ENCODE measurements at regions not wholly inside any gene's neighbourhood (a gene's known extent, or its start where the extent isn't known, plus 50 kb on each side); places are given as distances from the start of the nearest gene placed in this dataset.
A peak's percentile ranks its signal among the peaks of the same experiment; 100 is the strongest.

DNA sequence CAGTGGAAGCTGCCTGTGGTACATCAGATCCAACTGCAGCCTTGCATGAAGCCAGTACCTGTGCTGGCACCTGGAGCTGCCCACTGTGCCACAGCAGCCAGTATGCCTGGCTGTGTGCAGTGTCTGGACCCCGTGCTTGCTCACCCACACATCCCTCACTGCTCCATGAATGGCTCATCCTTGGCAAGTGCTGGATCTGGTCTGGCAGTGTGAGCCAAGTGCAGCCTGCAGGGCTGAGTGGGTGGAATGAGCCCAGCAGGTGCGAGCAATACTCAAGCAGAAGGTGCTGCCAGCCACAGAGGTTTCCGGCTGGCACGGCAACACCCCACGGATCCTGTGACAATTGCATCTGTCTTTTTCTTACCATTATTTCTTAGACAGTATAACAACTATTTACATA, 488.2 kb upstream of the ROBO2 start:
- Histone ChIP-seq H3K4me3 (no peak overlapping the region), H3K27ac (no peak overlapping the region), H3K4me1 (replicated peaks in 1 of 2) (peaks cover 9 to 13% of the 10 kb centered on the region in 2 donors)
- in situ Hi-C loops (cut with MboI; ENCODE audit: low pct_unique_long_range_greater_than_20kb in 2 of 9, low sequenced_read_pairs in 9 of 9, unreplicated experiment in 9 of 9) = loop anchor here in 1 of 9 experiments (25.0 kb wide), 1 partner anchor 514 kb away; no protein-coding TSS in a partner anchor
- WGBS, 10 experiments = 60 to 100% (median 87%) methylated on average over 1 to 3 of the region's 5 CpGs; no CpG with 5 or more reads in 5 of the 10 experiments
- no peak for ATAC-seq (replicated peaks in 6 of 8)

GRCh38 chr3:76552653-76553052, 487.2 kb upstream of the ROBO2 start:
- no peak overlapping the region for H3K4me3 ChIP-seq
- ATAC-seq (replicated peaks in 6 of 8) = no peak
- in situ Hi-C loops (cut with MboI; ENCODE audit: low pct_unique_long_range_greater_than_20kb in 2 of 9, low sequenced_read_pairs in 9 of 9, unreplicated experiment in 9 of 9) = loop anchor here in 1 of 9 experiments (25.0 kb wide), 1 partner anchor 515 kb away; no protein-coding TSS in a partner anchor
- peaks cover 8% of the 10 kb centered on the region in 2 donors for H3K4me1 ChIP-seq (replicated peaks in 1 of 2)
- H3K27ac ChIP-seq = no peak overlapping the region
- 42 to 94% (median 66%) methylated on average over 2 of the region's 2 CpGs; no CpG with 5 or more reads in 2 of the 10 experiments for WGBS, 10 experiments

- H3K27ac ChIP-seq = no peak overlapping the region
- in situ Hi-C loops (cut with MboI; ENCODE audit: low pct_unique_long_range_greater_than_20kb in 2 of 9, low sequenced_read_pairs in 9 of 9, unreplicated experiment in 9 of 9) = loop anchor here in 1 of 9 experiments (25.0 kb wide), 1 partner anchor 517 kb away; no protein-coding TSS in a partner anchor
- ATAC-seq (replicated peaks in 6 of 8) = peak in 7 of 8 experiments; percentile 34 to 66 (median 57)
- peaks cover 5 to 6% of the 10 kb centered on the region in 2 donors for H3K4me1 ChIP-seq (replicated peaks in 1 of 2)
- 0 to 72% (median 52%) methylated on average over 2 of the region's 2 CpGs; no CpG with 5 or more reads in 2 of the 10 experiments for WGBS, 10 experiments
- no peak overlapping the region for H3K4me3 ChIP-seq
Measured at GRCh38 chr3:76554707-76555106, 485.2 kb upstream of the ROBO2 start.

DNA sequence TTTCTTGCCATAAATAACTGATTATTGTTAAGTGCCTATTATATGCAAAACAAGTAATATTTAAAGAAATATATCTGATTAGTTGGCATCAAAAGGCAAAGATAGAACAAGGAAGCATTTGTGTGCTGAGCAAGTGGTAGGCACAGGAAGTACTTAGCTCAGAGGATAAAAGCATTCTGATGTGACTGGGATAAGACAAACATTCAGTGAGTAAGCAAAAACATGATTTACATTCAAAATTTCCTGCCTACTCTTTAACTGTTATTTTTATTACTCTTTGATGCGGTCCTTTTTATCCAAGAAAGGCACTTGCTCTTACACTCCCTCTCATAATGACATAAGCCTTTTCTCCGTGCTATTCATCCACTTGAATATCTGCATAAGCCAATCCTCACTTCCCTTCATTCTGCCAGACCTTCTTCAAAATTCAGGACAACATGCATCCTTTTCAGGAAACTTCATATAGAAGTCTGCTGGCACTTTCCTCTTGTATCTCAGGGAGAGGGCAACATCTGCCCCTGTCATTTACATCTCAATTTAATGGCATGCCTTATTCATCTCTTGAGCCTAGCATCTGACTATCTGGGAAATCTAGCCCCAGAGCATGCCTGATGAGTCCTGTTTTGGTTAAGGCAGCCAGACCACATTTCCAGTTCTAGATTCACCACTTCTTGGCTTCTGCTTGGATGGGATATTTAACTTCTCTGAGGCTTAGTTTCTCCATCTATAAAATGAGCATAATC, 478.2 kb upstream of the ROBO2 start:
- in situ Hi-C loops (cut with MboI; ENCODE audit: low pct_unique_long_range_greater_than_20kb in 2 of 9, low sequenced_read_pairs in 9 of 9, unreplicated experiment in 9 of 9) = loop anchor here in 1 of 9 experiments (25.0 kb wide), 1 partner anchor 524 kb away; no protein-coding TSS in a partner anchor
- Histone ChIP-seq H3K4me3 (no peak overlapping the region), H3K27ac (no peak overlapping the region), H3K4me1 (replicated peaks in 1 of 2) (no peaks in the 10 kb centered on the region)
- 0 to 61% (median 27%) methylated on average over 1 to 2 of the region's 2 CpGs; no CpG with 5 or more reads in 2 of the 10 experiments for whole genome bisulfite sequencing, 10 experiments
- peak; percentile 63 to 93 (median 76) for ATAC-seq (replicated peaks in 6 of 8)

DNA sequence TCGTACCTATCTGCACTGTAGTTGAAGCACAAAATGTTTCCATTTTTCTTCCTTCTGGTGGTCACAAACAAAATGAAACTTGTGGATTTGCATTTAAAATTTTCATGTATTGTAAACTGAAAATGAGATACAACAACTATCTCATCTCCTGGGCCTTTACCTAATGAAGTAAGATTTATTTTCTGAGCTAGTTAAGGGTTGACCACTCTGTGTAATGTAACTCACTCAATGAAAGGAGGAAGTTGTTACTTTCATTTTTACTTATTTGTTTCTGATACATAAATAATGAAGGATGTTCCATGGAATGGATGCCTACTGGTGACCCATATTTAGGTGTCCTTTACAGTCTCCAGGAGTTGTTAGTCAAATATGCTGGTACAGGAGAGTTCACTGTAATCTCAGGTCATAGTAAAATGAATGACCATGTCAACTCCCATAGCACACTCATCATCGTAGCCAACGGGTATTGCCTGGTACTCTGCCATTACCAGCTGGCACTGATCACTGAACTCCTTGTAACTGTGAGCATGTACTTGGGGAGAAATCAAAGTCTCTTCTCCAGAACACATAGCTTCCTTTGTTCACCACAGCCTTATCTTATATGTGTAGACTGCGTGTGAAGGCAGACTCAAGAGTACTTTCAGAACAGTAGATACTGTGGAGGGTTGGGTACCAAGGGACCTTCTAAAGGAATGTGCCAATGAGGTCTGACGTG, 474.2 kb upstream of the ROBO2 start:
- in situ Hi-C loops (cut with MboI; ENCODE audit: low pct_unique_long_range_greater_than_20kb in 2 of 9, low sequenced_read_pairs in 9 of 9, unreplicated experiment in 9 of 9) = loop anchor here in 1 of 9 experiments (25.0 kb wide), 1 partner anchor 528 kb away; no protein-coding TSS in a partner anchor
- Histone ChIP-seq H3K27ac (no peak overlapping the region), H3K4me3 (no peak overlapping the region), H3K4me1 (replicated peaks in 1 of 2) (no peaks in the 10 kb centered on the region)
- WGBS, 10 experiments = 50 to 100% (median 93%) methylated on average over 1 to 5 of the region's 5 CpGs; no CpG with 5 or more reads in 1 of the 10 experiments
- ATAC-seq (replicated peaks in 6 of 8) = no peak

DNA sequence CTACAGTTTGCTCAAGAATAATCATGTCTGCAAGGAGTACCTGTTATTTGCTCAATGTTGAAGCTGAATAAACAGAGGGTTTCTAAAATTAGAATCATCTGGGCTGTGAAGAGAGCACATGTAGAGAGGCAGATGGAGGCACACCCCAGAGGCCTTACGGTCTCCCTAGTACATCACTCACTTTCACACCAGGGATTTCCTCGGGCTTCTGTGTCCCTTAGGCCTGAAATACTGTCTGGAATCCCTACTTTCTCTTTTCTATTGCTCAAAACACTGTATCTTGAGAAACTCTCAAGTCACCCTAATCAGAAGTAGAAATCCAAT, 473.7 kb upstream of the ROBO2 start:
- no peak overlapping the region for H3K4me3 ChIP-seq
- H3K4me1 ChIP-seq (replicated peaks in 1 of 2) = no peaks in the 10 kb centered on the region
- H3K27ac ChIP-seq = no peak overlapping the region
- ATAC-seq (replicated peaks in 6 of 8) = no peak
- in situ Hi-C loops (cut with MboI; ENCODE audit: low pct_unique_long_range_greater_than_20kb in 2 of 9, low sequenced_read_pairs in 9 of 9, unreplicated experiment in 9 of 9) = loop anchor here in 1 of 9 experiments (25.0 kb wide), 1 partner anchor 529 kb away; no protein-coding TSS in a partner anchor
- 43 to 83% (median 74%) methylated on average over 1 to 2 of the region's 2 CpGs; no CpG with 5 or more reads in 4 of the 10 experiments for WGBS, 10 experiments

- in situ Hi-C loops (cut with MboI; ENCODE audit: low pct_unique_long_range_greater_than_20kb in 2 of 9, low sequenced_read_pairs in 9 of 9, unreplicated experiment in 9 of 9) = loop anchor here in 1 of 9 experiments (25.0 kb wide), 1 partner anchor 530 kb away; no protein-coding TSS in a partner anchor
- H3K27ac ChIP-seq = no peak overlapping the region
- no peak overlapping the region for H3K4me3 ChIP-seq
- H3K4me1 ChIP-seq (replicated peaks in 1 of 2) = no peaks in the 10 kb centered on the region
- no peak for ATAC-seq (replicated peaks in 6 of 8)
- WGBS, 10 experiments = 74 to 100% (median 93%) methylated on average over 1 to 4 of the region's 4 CpGs
Measured at GRCh38 chr3:76566904-76567303, 473.0 kb upstream of the ROBO2 start.

DNA sequence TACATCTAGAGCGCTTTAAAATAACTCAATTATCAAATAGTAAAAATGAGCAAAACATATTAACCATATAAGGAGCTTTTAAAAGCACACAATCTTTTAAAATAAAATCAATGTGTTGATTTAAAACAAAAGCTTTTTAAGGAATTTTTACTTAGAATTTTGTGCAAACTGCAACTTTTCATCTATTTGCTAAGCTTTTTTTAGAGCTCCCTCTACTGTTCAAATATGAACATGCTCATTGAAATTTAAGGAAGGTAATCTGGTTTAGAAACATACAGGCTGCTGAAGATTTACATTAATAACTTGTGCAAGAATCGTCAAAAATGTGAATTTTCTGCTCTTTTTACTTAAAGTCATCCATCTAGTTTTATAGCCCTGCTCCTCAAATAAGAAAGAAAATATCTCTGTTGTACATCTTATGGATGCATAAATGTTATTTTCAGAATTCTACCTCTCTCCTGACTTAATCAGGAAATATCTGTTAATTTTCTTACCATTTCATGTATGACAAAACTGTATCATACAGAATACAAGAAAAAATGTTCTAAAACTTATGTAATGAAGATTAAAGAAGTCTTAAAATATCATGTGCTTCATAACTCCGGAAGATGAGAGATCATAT, 469.4 kb upstream of the ROBO2 start:
- in situ Hi-C loops (cut with MboI; ENCODE audit: low pct_unique_long_range_greater_than_20kb in 2 of 9, low sequenced_read_pairs in 9 of 9, unreplicated experiment in 9 of 9) = loop anchor here in 1 of 9 experiments (25.0 kb wide), 1 partner anchor 533 kb away; no protein-coding TSS in a partner anchor
- WGBS, 10 experiments = 55 to 83% (median 62%) methylated on average over 1 to 3 of the region's 3 CpGs
- Histone ChIP-seq H3K4me3 (no peak overlapping the region), H3K27ac (no peak overlapping the region), H3K4me1 (replicated peaks in 1 of 2) (no peaks in the 10 kb centered on the region)
- ATAC-seq (replicated peaks in 6 of 8) = no peak

DNA sequence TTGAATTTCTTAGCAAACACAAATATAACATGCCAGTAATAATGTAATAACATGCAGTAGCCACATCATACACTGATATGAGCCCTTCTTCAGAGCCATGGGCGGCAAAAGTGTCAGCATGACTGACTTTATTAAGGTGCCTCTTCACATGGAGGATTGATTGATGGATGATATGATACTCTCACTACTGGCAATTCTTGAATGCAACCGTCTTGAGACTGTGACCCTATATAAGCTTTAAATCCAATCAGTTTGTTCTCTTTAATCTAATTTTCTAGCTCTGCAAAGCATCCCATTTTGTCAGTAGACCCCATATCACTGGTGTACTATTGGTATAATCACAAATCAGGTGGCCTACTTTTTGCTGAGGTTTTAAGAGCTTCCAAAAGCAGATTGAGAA, 463.7 kb upstream of the ROBO2 start:
- in situ Hi-C loops (cut with MboI; ENCODE audit: low pct_unique_long_range_greater_than_20kb in 2 of 9, low sequenced_read_pairs in 9 of 9, unreplicated experiment in 9 of 9) = no loop called here
- H3K27ac ChIP-seq = no peak overlapping the region
- no peak overlapping the region for H3K4me3 ChIP-seq
- WGBS, 10 experiments = 42 to 100% (median 85%) methylated on average over 1 to 2 of the region's 2 CpGs; no CpG with 5 or more reads in 2 of the 10 experiments
- no peak for ATAC-seq (replicated peaks in 6 of 8)
- no peaks in the 10 kb centered on the region for H3K4me1 ChIP-seq (replicated peaks in 1 of 2)

GRCh38 chr3:76582098-76582497, 457.8 kb upstream of the ROBO2 start:
- Histone ChIP-seq H3K4me1 (replicated peaks in 1 of 2) (no peaks in the 10 kb centered on the region), H3K4me3 (no peak overlapping the region), H3K27ac (no peak overlapping the region)
- no peak for ATAC-seq (replicated peaks in 6 of 8)
- in situ Hi-C loops (cut with MboI; ENCODE audit: low pct_unique_long_range_greater_than_20kb in 2 of 9, low sequenced_read_pairs in 9 of 9, unreplicated experiment in 9 of 9) = no loop called here

DNA sequence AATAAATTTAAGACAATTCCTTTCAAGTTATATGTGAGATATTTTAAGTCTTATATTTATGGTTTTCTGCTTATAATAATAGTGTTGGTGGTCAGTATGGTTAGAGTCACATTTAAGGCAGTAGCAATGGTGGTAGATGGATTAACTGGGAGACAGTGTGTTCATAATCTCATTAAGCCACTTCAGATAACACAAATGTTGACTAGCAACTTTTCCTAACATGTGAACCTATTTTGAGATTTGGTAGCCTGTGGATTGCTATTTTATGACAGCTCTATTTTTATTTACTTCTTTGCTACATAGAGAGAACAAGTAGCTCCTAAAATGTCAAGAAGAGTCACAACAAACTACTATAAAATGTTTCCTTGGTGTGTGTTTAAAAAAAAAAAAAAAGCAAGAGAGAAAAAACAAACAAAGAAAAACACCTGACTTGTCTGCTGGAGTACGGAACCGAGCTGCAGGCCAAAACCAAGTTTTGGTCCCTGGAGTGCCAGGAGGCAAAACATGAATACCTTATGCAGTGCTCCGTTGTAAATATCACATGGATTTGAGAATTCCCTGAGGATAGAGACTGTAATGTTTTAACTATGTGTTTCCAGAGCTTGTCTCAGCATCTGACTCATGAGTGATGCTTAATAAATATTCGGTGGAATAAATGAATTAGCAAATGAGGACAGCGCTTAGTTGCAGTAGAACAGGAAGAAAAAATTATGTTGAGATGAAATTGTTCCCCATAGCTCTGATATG, 457.1 kb upstream of the ROBO2 start:
- Histone ChIP-seq H3K4me3 (no peak overlapping the region), H3K4me1 (replicated peaks in 1 of 2) (no peaks in the 10 kb centered on the region), H3K27ac (no peak overlapping the region)
- in situ Hi-C loops (cut with MboI; ENCODE audit: low pct_unique_long_range_greater_than_20kb in 2 of 9, low sequenced_read_pairs in 9 of 9, unreplicated experiment in 9 of 9) = no loop called here
- peak in 5 of 8 experiments; percentile 19 to 97 (median 60) for ATAC-seq (replicated peaks in 6 of 8)
- WGBS, 10 experiments = 13 to 100% (median 78%) methylated on average over 1 to 5 of the region's 5 CpGs

DNA sequence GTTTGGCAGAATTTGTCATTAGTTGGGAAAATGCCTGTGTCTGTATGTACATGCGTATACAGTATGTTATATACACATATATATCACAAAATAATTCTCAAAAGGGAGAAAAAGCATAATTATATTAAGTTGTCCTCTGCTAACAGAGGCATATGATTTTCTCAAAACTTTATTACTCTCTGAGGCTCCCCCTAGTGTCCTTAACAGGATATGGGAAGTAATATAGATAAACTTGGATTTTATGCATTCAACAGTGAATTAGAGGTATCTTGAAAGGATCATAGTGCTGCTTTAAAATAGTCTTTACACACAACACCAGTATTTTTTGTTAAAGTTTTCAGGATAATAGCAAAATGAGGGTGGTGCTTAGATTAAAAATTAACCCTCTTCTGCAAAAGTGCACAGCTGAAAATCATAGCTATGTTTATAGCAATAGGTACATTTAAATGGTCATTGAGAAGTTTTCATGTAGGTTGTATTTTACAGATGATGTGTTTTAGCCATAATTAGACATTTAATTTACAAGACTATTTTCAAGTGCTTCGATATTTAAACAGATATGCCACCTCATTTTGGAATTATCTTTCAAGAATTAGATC, 454.0 kb upstream of the ROBO2 start:
- ATAC-seq (replicated peaks in 6 of 8) = peak in 2 of 8 experiments; percentile 20 to 25
- no peak overlapping the region for H3K27ac ChIP-seq
- WGBS, 10 experiments = 8 to 100% (median 86%) methylated on average over 1 to 2 of the region's 2 CpGs; no CpG with 5 or more reads in 1 of the 10 experiments
- no peaks in the 10 kb centered on the region for H3K4me1 ChIP-seq (replicated peaks in 1 of 2)
- in situ Hi-C loops (cut with MboI; ENCODE audit: low pct_unique_long_range_greater_than_20kb in 2 of 9, low sequenced_read_pairs in 9 of 9, unreplicated experiment in 9 of 9) = no loop called here
- H3K4me3 ChIP-seq = no peak overlapping the region
